NCI-H2227 (cell line): ENCODE measurements at regions not wholly inside any gene's neighbourhood (a gene's known extent, or its start where the extent isn't known, plus 50 kb on each side); places are given as distances from the start of the nearest gene placed in this dataset.
"Not testable (repeated sequence)": the region's sequence is repeated elsewhere in the genome, so short reads cannot be mapped to it uniquely, and the experiment has no call there.

Experiments used
- DNase-seq: peaks from one replicate; lab custom pipeline; 2025; ENCODE audit not compliant: unreplicated experiment; lab: John Stamatoyannopoulos, UW

- not testable (repeated sequence) for DNase-seq
Measured at GRCh38 chr1:146715054-146715453, 223.1 kb upstream of the NBPF12 start.

GRCh38 chr1:146710838-146711521, 227.1 kb upstream of the NBPF12 start:
- DNase-seq = peak; percentile 45

GRCh38 chr1:146709302-146709701, 228.8 kb upstream of the NBPF12 start:
- not testable (repeated sequence) for DNase-seq

GRCh38 chr1:146704162-146704724, 233.9 kb upstream of the NBPF12 start:
- DNase-seq = not testable (repeated sequence)

- not testable (repeated sequence) for DNase-seq
Measured at GRCh38 chr1:146701320-146701719, 236.8 kb upstream of the NBPF12 start.

- DNase-seq = not testable (repeated sequence)
Measured at GRCh38 chr1:146695388-146695787, 242.7 kb upstream of the NBPF12 start.

GRCh38 chr1:146691798-146692197, 246.3 kb upstream of the NBPF12 start:
- DNase-seq = not testable (repeated sequence)

- not testable (repeated sequence) for DNase-seq
Measured at GRCh38 chr1:146688893-146689292, 249.2 kb upstream of the NBPF12 start.

- DNase-seq = not testable (repeated sequence)
Measured at GRCh38 chr1:146686777-146687366, 251.3 kb upstream of the NBPF12 start.

- DNase-seq = not testable (repeated sequence)
Measured at GRCh38 chr1:146683126-146683429, 255.0 kb upstream of the NBPF12 start.

GRCh38 chr1:146682227-146683125, 255.6 kb upstream of the NBPF12 start:
- peak; percentile 27 for DNase-seq

- not testable (repeated sequence) for DNase-seq
Measured at GRCh38 chr1:146673729-146674299, 264.3 kb upstream of the NBPF12 start.

- DNase-seq = not testable (repeated sequence)
Measured at GRCh38 chr1:146672608-146673007, 265.5 kb upstream of the NBPF12 start.

GRCh38 chr1:146671588-146671987, 266.5 kb upstream of the NBPF12 start:
- not testable (repeated sequence) for DNase-seq

GRCh38 chr1:146670832-146671566, 267.1 kb upstream of the NBPF12 start:
- DNase-seq = not testable (repeated sequence)

GRCh38 chr1:146666275-146666674, 271.8 kb upstream of the NBPF12 start:
- not testable (repeated sequence) for DNase-seq

GRCh38 chr1:146660242-146660641, 277.9 kb upstream of the NBPF12 start:
- not testable (repeated sequence) for DNase-seq

- DNase-seq = not testable (repeated sequence)
Measured at GRCh38 chr1:146656356-146657060, 281.6 kb upstream of the NBPF12 start.

- not testable (repeated sequence) for DNase-seq
Measured at GRCh38 chr1:146654763-146655162, 283.4 kb upstream of the NBPF12 start.
